NCI-H748 (cell line): ENCODE measurements at regions not wholly inside any gene's neighbourhood (a gene's known extent, or its start where the extent isn't known, plus 50 kb on each side); places are given as distances from the start of the nearest gene placed in this dataset.
"Not testable (repeated sequence)": the region's sequence is repeated elsewhere in the genome, so short reads cannot be mapped to it uniquely, and the experiment has no call there.

Source experiments
- DNase-seq: peaks from one replicate; lab custom pipeline; 2025; ENCODE audit not compliant: unreplicated experiment; lab: John Stamatoyannopoulos, UW

DNA sequence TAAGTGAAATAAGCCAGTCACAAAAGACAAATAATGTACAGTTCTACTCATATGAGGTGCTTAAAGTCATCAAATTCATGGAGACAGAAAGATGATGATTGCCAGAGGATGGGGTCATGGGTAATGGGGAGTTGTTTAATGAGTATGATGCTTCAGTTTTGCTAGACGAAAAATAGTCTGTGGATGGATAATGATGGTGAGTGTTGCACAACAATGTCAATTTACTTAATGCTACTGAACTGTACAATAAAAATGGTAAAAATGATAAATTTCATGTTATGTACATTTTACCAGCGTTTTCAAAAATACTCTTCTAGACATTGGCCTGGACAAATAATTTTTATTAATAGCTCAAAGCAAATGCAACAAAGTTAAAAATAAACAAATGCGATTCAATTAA is 118.5 kb upstream of the KYNU start:
- DNase-seq, result no peak

DNA sequence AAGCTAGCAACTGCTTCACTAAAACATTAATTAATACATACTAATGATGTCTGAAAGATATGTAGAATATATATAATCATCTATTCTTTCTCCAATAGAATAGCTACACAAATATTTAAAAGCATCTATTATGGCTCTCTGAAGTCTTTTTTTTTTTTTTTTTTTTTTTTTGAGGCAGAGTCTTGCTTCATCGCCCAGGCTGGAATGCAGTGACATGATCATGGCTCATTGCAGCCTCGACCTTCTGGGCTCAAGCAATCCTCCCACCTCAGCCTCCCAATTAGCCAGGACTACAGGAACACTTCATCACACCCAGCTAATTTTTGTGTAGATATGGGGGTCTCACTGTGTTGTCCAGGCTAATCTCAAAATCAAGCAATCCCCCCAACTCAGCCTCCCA is 120.4 kb upstream of the KYNU start:
- no peak for DNase-seq

DNA sequence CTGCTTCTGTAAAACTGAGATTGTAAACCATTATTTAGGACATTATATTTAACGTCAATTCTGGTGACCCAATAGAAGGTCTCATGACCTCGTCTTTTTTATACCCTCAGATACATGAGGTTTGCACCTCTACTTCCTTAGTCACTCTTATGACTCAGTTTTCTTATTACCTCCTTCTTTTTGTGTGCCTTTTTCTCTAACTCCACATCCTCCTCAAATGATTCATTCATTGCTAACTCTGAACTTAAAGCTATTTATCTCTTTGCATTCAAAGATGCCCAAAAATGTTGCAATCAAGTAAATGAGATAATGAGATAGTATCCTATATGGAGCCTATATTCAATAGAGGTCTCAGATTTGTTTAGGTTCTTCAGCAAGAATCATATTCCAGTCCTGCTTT is 121.0 kb upstream of the KYNU start:
- no peak for DNase-seq

DNA sequence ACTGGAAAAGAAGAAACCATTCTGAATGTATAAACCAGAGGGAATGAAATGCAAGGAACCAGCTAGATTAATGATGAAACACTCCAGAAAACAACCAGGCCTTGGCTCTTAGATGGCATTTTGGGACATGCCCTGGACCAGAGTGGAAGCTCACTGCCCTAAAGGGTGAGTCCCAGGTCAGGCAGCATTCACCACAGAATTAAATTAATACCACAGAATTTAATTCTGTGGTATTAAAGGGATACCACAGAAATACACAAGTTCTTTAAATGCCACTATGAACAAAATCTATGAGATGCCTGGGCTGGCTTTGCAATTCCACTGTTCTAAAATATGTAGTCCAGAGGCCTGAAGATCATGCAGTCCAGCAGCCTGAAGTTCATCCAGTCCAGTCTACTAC is 122.3 kb upstream of the KYNU start:
- DNase-seq, result no peak

DNA sequence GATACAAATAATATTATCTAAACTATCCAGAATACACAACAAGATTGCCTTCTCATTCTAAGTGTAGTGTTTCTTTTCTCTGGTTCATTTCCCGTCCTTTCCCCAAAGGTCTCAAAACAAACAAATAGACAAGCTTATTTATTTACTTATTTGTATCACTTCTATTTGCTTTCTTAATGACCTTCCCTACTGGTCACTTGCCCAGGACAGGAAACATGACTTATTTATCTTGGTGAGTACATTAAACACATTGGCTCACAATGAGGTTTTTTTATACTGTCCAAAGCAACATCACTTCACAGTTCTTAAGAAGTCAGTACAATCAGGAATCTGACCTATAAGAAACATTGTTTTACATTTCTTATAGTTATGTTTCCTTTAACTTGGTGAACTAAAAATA is 123.3 kb upstream of the KYNU start:
- no peak for DNase-seq

DNA sequence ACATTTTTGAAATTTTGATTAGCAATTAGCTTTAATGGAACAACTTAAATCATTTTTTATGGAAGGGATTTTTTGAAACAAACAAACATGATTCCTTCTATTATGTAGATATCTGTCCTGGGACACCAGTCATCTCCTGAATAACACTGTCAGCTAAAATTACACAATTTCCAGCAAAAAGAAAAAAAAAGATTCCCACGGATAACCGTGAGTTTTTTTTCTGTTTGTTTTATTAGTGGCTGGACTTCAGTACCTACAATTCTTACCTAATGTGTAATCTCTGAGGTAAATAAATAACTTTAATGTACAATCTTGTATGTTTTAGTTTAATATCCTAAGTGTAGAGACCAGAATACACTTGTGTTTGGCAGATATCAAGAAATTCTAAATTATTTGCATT is 126.6 kb upstream of the KYNU start:
- no peak for DNase-seq

DNA sequence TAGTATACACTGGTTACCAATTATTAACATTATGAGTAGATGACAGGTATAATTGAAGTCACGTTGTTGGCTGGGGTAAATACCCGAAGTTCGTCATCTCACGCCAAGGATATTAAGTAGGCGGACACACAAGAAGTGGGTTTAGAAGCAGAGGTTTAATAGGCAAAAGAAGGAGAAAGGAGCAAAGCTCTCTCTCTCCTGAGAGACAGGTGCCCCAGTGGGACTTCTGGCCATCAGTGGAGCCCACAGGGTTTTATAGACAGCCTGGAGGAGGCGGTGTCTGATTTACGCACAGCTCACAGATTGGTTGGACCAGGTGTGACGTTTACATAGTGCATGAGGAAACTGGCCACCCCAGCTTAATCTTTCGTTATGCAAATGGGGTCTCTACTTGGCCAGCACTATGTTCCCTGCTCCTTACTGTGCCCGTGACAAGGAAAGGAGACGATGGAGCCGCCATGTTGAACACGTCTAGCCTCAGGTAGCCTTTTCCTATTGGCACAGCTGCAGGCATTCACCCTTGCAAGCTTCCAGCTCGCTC is 128.8 kb upstream of the KYNU start:
- DNase-seq, result no peak

DNA sequence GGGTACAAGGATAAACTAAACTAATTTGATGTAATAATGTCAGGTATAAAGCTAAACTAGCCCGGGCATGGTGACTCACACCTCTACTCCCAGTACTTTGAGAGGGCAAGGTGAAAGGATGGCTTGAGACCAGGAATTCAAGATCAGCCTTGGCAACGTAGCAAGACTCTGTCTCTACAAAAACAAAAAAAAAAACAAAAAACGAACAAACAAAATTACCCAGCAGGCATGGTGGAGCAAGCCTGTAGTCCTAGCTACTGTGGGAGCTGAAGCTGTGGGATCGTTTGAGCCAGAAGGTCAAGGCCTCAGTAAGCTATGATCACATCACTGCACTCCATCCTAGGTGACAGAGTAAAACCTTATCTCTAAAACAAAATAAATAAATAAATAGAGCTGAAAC is 131.8 kb upstream of the KYNU start:
- no peak for DNase-seq

DNA sequence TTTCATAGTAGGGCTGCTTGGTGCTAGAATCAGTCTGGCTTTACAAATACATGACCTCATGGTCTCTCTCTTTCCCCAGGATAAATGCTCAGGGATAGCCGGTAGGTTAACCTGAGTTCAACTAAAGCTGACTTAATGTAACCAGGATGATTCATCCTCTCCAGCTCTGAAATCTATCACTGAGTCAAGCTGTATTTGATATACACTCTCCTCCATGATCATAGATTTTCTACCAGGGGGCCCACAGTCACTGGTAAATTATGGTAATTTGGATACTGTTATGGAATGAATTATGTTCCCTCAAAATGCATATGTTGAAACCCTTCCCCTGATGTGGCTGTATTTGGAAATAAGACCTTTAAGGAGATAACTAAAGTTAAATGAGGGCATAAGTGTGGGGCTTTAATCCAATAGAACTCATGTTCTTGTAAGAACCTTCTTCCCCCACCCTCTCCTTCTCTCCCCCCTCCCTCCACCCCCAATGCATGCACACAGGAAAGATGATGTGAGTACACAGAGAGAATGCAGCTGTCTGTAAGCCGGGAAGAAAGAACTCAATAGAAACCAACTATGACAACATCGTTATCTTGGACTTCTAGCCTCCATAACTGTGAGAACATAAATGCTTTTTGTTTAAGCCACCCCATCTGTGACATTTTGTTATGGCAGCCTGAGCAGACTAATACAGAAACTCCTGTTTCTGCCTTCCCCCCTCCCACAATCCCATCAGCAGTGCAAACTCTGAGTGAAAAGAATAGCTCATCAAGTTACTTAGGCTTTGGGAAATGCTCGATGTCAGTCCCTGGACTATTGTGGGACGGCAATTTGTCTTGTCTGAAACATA is 134.9 kb upstream of the KYNU start:
- DNase-seq, result no peak

DNA sequence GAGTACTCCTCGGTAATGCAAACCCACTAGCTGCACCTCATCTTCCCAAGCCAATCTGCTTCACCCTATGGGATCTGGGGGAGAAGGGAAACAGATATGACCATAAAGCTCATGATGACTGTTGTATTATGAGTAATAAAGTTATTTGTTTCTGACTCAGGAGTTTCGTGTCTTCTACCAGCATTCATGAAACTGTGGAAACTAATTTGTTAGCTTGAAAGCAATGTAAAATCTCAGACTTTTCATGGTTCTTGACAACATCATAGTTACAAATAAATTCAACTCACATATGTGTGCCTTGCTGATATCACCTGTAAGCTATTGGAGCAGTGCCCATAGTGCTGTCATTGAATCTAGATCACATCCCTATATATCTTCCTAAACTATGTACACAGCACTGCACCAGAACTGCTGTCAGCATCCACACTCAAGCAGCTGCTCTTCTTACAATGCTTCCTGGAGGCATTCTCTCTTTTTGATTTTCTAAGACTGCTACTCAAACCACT is 135.6 kb upstream of the KYNU start:
- DNase-seq, result no peak

DNA sequence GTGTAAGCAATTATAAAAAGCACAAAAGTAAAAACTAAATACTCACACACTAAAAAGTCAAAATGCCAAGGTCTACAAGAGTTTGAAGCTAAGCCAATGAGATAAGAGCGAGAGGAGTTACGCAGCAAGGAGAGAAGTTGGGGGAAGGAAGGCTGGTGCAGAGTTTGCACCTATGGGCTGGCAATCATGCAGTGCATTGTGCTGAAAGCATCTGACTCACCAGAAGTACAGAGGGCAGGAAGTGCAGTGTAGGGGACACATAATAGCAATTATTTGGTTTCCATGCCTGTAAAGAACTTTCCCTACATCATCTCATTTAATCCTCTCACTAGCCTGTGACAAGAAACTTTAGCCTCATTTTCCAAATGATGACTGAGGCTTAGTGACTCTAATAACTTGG is 142.7 kb upstream of the KYNU start:
- DNase-seq, result no peak

DNA sequence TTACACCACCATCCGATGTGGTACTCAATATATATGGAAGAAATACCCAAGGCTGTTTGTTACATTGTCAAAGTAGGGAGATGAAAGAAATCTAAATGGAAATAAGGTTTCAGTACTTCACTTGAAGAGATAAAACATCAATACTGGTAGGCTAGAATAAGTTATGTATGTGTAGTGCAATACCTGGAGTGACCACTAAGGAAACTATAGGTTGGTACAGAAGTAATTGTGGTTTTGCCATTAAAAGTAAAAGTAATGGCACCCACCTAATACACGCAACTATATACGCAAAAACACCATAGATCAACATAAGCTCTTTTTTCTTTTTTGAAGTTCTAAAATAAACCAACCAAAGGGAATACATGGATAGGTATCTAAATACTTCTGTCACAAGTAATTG is 143.2 kb upstream of the KYNU start:
- DNase-seq, result no peak

DNA sequence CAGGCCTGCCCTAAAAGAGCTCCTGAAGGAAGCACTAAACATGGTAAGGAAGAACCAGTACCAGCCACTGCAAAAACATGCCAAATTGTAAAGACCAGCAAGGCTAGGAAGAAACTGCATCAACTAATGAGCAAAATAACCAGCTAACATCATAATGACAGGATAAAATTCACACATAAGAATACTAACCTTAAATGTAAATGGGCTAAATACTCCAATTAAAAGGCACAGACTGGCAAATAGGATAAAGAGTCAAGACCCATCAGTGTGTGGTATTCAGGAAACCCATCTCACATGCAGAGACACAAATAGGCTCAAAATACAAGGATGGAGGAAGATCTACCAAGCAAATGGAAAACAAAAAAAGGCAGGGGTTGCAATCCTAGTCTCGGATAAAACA is 147.7 kb upstream of the KYNU start:
- DNase-seq, result not testable (repeated sequence)

DNA sequence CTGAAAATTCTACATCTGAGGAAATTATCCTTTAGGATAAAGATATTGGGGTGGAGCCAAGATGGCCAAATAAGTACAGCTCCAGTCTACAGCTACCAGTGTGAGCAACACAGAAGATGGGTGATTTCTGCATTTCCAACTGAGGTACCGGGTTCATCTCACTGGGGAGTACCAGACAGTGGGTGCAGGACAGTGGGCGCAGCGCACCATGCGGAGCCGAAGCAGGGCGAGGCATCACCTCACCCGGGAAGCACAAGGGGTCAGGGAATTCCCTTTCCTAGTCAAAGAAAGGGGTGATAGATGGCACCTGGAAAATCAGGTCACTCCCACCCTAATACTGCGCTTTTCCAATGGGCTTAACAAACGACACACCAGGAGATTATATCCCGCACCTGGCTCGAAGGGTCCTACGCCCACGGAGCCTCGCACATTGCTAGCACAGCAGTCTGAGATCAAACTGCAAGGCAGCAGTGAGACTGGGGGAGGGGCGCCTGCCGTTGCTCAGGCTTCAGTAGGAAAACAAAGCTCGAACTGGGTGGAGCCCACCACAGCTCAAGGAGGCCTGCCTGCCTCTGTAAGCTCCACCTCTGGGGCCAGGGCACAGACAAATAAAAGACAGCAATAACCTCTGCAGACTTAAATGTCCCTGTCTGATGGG is 149.5 kb upstream of the KYNU start:
- peak; percentile 35 for DNase-seq

DNA sequence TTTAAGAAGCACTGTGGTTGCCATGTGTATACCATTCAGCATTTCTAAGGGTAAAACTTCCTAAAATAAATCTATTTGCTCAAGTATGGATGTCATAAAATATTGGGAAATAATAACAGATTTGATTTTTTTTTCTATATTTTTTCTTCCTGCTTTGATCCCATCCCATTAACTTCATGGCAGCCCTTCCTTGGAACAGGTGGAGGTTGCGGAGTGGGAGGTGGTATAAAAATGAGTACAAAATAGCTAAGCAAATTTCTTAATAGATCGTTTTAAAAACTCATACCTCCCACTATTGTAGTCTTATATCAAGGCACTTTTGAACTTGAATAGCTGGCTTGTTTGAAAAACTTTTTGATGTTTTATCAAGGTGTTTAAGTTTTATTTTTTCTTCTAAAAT is 152.1 kb upstream of the KYNU start:
- no peak for DNase-seq

DNA sequence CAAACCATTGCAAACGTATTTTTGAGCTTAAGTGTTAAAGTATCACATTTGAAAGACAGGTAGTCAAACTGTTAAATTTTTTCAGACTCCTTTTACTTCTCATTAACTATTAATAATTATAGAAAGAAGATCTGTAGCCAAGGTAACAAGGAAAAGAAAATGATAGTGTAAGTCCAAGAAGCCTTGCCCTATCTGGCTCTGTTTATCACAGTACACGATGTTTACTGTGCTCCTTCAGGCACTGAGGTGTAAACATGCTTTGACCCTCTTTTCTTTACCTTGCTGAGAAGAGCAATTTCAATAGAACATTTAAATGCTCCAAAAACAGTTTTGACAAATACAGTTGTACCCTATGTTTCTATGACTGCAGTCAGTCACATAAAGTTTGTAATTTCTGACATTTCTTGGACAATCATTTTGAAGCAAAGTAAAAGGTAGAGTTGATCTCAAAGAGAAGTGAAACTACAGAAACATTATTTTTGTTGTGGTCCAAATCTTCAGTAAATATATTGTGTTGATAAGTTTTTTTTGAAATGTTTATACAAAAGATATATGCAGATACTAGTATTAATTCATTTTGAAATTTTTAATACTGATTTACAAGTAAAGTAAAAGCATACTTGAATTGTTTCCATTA is 152.6 kb upstream of the KYNU start:
- no peak for DNase-seq

DNA sequence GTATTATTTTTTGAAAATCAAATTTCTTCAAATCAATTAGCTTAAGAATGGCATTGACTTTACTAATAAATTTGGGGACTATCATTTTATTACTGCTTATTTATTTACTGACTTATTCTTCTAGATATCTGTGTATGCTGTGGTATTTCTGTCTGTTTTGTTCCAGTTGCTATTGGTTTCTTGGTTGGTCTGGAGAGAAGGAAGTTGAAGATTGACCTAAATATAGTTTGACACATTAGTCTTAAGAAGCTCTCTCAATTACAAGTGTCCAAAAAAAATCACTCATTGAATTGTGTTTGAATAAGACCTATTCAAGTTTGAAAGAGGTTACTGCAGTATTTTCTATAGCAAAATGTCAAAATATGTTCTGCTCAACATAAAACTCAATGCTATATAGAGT is 153.3 kb upstream of the KYNU start:
- DNase-seq, result no peak

DNA sequence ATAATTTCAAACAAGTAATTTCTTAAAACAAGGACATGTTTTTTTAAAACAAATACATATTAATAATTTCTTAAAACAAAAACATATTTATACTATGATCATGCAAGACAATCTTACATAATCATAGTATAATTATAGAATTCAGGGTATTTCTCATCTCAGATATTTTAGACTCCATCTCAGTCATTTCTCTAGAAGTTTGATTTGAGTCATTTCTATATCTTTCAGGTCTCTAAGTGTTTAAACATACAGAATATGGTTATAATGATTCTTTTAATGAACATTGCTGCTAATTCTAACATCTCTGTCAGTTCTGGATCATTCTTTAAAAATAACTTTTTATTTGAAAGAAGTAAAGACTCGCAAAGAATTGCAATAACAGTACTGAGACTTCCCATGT is 154.2 kb upstream of the KYNU start:
- no peak for DNase-seq

DNA sequence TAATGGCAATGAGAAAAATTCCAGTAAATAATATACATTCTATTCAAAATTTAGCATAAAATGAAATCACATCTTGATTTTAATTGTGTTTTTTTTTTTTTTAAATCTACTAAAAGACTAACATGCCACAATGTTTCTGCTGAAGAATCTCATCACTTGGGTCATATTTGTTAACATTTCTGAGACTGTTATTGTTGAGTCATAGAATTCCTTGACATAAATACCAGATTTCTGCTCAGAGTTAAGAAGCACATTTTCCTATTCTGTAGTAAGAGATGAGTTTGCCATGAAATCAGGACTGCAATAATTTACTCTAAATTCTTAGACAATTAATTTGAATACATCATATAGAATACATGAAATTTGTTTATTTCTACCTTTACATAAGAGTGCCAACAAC is 154.9 kb upstream of the KYNU start:
- no peak for DNase-seq

DNA sequence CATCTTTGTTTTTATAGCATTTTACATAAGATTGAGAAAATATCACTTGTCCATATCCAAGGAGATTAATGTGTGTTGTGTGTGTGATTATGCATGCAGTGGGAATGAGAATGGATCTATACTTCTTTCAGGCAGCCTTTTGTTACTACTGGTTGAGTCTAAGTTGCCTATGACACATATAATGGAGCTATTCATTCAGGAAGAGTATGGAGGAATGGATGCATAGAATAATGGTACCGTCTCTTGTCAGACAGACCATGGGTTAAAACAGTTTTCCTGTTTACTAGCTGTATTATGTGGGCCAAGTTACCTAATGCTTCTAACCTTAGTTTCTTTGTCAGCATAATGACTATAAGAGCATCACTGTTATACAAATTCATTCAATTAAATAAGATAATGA is 155.4 kb upstream of the KYNU start:
- no peak for DNase-seq

DNA sequence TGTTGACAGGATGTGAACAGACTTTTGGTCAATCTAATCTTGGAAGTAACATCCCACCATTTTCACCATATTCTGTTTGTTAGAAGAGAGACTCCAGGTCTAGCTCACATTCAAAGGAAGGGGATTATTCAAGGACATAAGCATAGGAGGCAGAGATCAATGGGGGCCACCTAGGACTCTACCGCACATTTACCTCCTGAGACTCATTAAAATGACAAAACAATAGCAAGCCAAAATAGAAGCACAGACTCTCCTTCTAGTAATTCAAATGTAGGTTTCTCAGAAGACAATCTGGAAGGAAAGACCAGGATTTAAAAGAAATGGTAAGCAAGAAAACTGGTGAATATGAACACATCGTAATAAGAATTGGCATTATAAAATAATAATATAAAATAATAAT is 156.4 kb upstream of the KYNU start:
- no peak for DNase-seq

DNA sequence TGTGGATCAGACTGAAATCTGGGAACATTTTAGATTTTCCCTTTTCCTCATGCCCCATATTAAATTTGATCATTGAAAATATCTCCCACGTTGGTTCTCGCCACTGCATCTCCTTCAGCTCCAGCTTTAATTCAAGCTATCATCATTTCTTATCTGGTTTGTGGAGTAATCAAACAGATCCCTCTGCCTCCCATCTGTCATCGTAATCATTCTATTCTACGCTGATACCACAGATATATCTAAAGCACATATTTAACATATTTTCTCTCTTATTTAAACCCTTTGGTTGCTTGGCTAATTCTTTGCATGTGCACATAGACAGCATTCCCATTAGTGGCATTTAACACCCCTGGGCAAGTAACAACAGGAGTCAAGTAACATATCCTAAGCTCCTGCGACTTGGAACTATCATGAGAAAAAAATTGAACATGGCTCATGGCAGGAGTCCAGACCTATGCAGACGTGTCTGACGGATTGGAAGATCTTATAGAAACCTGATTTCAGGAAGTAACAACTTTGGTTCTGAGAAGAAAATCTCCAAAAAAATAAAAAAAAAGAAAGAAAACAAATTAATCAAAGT is 158.8 kb upstream of the KYNU start:
- DNase-seq, result no peak
